Myocyte (in vitro differentiated cells): ENCODE measurements at regions not wholly inside any gene's neighbourhood (a gene's known extent, or its start where the extent isn't known, plus 50 kb on each side); places are given as distances from the start of the nearest gene placed in this dataset.

Experiments
- DNase-seq: peaks from one replicate; pipeline ENCODE4 v3.0.0-alpha.2; 2012; ENCODE audit warnings: low read depth

GRCh38 chr15:70286113-70286806, 188.5 kb upstream of the TLE3 start:
- no peak for DNase-seq

GRCh38 chr15:70284438-70285214, 186.9 kb upstream of the TLE3 start:
- peak; percentile 34 for DNase-seq

- DNase-seq: no peak
Observed at GRCh38 chr15:70283511-70283910, 185.8 kb upstream of the TLE3 start.

GRCh38 chr15:70281811-70282307, 184.1 kb upstream of the TLE3 start:
- peak; percentile 33 for DNase-seq

- DNase-seq: no peak
Observed at GRCh38 chr15:70281261-70281810, 183.6 kb upstream of the TLE3 start.

- no peak for DNase-seq
Observed at GRCh38 chr15:70280781-70281180, 183.1 kb upstream of the TLE3 start.

GRCh38 chr15:70279096-70279495, 181.4 kb upstream of the TLE3 start:
- DNase-seq: no peak

GRCh38 chr15:70278644-70279043, 180.9 kb upstream of the TLE3 start:
- DNase-seq: no peak

- no peak for DNase-seq
Observed at GRCh38 chr15:70277556-70277955, 179.8 kb upstream of the TLE3 start.

GRCh38 chr15:70276401-70276800, 178.7 kb upstream of the TLE3 start:
- DNase-seq: no peak

GRCh38 chr15:70275461-70276138, 177.9 kb upstream of the TLE3 start:
- DNase-seq: no peak

GRCh38 chr15:70274908-70275307, 177.2 kb upstream of the TLE3 start:
- DNase-seq: no peak

- no peak for DNase-seq
Observed at GRCh38 chr15:70274255-70274880, 176.7 kb upstream of the TLE3 start.

- no peak for DNase-seq
Observed at GRCh38 chr15:70273808-70274207, 176.1 kb upstream of the TLE3 start.

GRCh38 chr15:70272565-70273355, 175.0 kb upstream of the TLE3 start:
- DNase-seq: no peak

- DNase-seq: peak; percentile 79
Observed at GRCh38 chr15:70271422-70272088, 173.8 kb upstream of the TLE3 start.

- DNase-seq: no peak
Observed at GRCh38 chr15:70270752-70271111, 173.0 kb upstream of the TLE3 start.

- DNase-seq: no peak
Observed at GRCh38 chr15:70269991-70270751, 172.5 kb upstream of the TLE3 start.

- no peak for DNase-seq
Observed at GRCh38 chr15:70269311-70269911, 171.7 kb upstream of the TLE3 start.
